Right forelimb (tissue), 1 donor: ENCODE measurements at regions not wholly inside any gene's neighbourhood (a gene's known extent, or its start where the extent isn't known, plus 50 kb on each side); places are given as distances from the start of the nearest gene placed in this dataset.
"Not testable (repeated sequence)": the region's sequence is repeated elsewhere in the genome, so short reads cannot be mapped to it uniquely, and the experiment has no call there.

Experiments
- DNase-seq: peaks from one replicate; pipeline ENCODE4 v3.0.0-alpha.2; 2018

DNA sequence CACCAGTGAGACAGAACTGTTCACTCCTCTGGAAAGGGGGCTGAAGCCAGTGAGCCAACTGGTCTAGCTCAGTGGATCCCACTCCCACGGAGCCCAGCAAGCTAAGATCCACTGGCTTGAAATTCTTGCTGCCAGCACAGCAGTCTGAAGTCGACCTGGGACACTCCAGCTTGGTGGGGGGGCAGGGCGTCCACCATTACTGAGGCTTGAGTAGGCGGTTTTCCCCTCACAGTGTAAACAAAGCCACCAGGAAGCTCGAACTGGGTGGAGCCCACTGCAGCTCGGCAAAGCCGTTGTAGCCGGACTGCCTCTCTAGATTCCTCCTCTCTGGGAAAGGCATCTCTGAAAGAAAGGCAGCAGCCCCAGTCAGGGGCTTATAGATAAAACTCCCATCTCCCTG, 52.3 kb upstream of the BBX start:
- DNase-seq, result not testable (repeated sequence)
